ENCODE measurements at regions not wholly inside any gene's neighbourhood (a gene's known extent, or its start where the extent isn't known, plus 50 kb on each side); places are given as distances from the start of the nearest gene placed in this dataset.
"Not testable (repeated sequence)": the region's sequence is repeated elsewhere in the genome, so short reads cannot be mapped to it uniquely, and the experiment has no call there.

DNA sequence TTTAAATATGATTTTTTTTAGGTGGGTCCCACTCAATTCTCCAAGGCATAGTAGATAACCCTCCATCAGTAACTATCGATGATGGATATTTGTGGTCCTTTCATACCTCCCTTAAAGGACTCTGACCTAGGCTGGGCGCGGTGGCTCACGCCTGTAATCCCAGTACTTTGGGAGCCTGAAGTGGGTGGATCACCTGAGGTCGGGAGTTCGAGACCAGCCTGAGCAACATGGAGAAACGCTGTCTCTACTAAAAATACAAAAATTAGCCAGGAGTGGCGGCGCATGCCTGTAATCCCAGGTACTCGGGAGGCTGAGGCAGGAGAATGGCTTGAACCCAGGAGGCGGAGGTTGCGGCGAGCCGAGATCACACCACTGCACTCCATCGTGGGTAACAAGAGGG is 54.8 kb upstream of the MRTFB start:
- H3K27me3 ChIP-seq (replicated peaks in 2 of 5; ENCODE audit: control insufficient read depth in 4 of 5, insufficient read depth in 5 of 5, low read length in 4 of 5); H3K9me3 ChIP-seq (ENCODE audit: control extremely low read depth in 1 of 5, control insufficient read depth in 4 of 5, insufficient read depth in 2 of 5, low read depth in 1 of 5, low read length in 4 of 5); CTCF ChIA-PET; H3K4me1 ChIP-seq (ENCODE audit: control extremely low read depth in 1 of 4, control insufficient read depth in 4 of 4, insufficient read depth in 4 of 4, low read length in 3 of 4); POLR2A ChIA-PET; DNase-seq; H3K4me3 ChIP-seq (ENCODE audit: control insufficient read depth in 1 of 7, extremely low read depth in 1 of 7, insufficient read depth in 4 of 7, low read depth in 2 of 7, low read length in 6 of 7); H3K36me3 ChIP-seq (ENCODE audit: control insufficient read depth in 4 of 4, insufficient read depth in 4 of 4, low read length in 3 of 4); H3K27ac ChIP-seq (ENCODE audit: insufficient read depth in 1 of 2, low read depth in 1 of 2, low read length in 2 of 2, poor library complexity in 1 of 2, severe bottlenecking in 2 of 2): not testable (repeated sequence)
- WGBS (ENCODE audit: insufficient coverage), result 95% methylated on average over 7 of the region's 15 CpGs

DNA sequence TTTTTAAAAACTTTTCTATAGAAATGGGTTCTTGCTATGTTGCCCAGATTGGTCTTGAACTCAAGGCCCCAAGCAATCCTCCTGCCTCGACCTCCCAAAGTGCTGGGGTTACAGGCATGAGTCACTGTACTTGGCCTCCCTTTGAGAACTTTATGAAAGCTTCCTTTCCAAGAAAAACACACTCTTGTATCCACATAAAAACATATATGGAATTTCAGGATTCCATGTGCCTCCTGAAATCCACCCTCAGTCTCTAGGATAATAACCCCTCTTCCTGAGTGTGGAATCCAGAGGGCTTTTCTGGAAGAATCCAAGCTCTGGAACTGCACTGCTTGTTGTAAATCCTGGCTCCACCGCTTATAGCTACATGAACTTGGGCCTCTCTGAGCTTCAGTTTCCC is 53.2 kb upstream of the MRTFB start:
- ChIA-PET CTCF (no interaction called here), POLR2A (interaction anchor here (0.6 kb wide), 1 partner anchor 18 kb away, joined by 3 read pairs; no protein-coding TSS in a partner anchor)
- Histone ChIP-seq H3K27ac (ENCODE audit: insufficient read depth in 1 of 2, low read depth in 1 of 2, low read length in 2 of 2, poor library complexity in 1 of 2, severe bottlenecking in 2 of 2) (no peak overlapping the region), H3K4me1 (ENCODE audit: control extremely low read depth in 1 of 4, control insufficient read depth in 4 of 4, insufficient read depth in 4 of 4, low read length in 3 of 4) (no peaks in the 10 kb centered on the region), H3K4me3 (ENCODE audit: control insufficient read depth in 1 of 7, extremely low read depth in 1 of 7, insufficient read depth in 4 of 7, low read depth in 2 of 7, low read length in 6 of 7) (no peak overlapping the region), H3K9me3 (ENCODE audit: control extremely low read depth in 1 of 5, control insufficient read depth in 4 of 5, insufficient read depth in 2 of 5, low read depth in 1 of 5, low read length in 4 of 5) (no peaks in the 10 kb centered on the region), H3K36me3 (ENCODE audit: control insufficient read depth in 4 of 4, insufficient read depth in 4 of 4, low read length in 3 of 4) (no peaks in the 10 kb centered on the region), H3K27me3 (replicated peaks in 2 of 5; ENCODE audit: control insufficient read depth in 4 of 5, insufficient read depth in 5 of 5, low read length in 4 of 5) (no peaks in the 10 kb centered on the region)
- WGBS (ENCODE audit: insufficient coverage), result 90% methylated on average over 2 of the region's 2 CpGs
- no peak for DNase-seq

GRCh38 chr16:14018851-14019250 is 52.3 kb upstream of the MRTFB start:
- Histone ChIP-seq H3K4me3 (ENCODE audit: control insufficient read depth in 1 of 7, extremely low read depth in 1 of 7, insufficient read depth in 4 of 7, low read depth in 2 of 7, low read length in 6 of 7) (no peak overlapping the region), H3K36me3 (ENCODE audit: control insufficient read depth in 4 of 4, insufficient read depth in 4 of 4, low read length in 3 of 4) (no peaks in the 10 kb centered on the region), H3K9me3 (ENCODE audit: control extremely low read depth in 1 of 5, control insufficient read depth in 4 of 5, insufficient read depth in 2 of 5, low read depth in 1 of 5, low read length in 4 of 5) (no peaks in the 10 kb centered on the region), H3K27me3 (replicated peaks in 2 of 5; ENCODE audit: control insufficient read depth in 4 of 5, insufficient read depth in 5 of 5, low read length in 4 of 5) (no peaks in the 10 kb centered on the region), H3K27ac (ENCODE audit: insufficient read depth in 1 of 2, low read depth in 1 of 2, low read length in 2 of 2, poor library complexity in 1 of 2, severe bottlenecking in 2 of 2) (no peak overlapping the region), H3K4me1 (ENCODE audit: control extremely low read depth in 1 of 4, control insufficient read depth in 4 of 4, insufficient read depth in 4 of 4, low read length in 3 of 4) (no peaks in the 10 kb centered on the region)
- POLR2A ChIA-PET, result no interaction called here
- CTCF ChIA-PET, result interaction anchor here (1.3 kb wide), 1 partner anchor 9 kb away, joined by 4 read pairs; no protein-coding TSS in a partner anchor
- no peak for DNase-seq
- WGBS (ENCODE audit: insufficient coverage), result 93% methylated on average over 2 of the region's 4 CpGs

DNA sequence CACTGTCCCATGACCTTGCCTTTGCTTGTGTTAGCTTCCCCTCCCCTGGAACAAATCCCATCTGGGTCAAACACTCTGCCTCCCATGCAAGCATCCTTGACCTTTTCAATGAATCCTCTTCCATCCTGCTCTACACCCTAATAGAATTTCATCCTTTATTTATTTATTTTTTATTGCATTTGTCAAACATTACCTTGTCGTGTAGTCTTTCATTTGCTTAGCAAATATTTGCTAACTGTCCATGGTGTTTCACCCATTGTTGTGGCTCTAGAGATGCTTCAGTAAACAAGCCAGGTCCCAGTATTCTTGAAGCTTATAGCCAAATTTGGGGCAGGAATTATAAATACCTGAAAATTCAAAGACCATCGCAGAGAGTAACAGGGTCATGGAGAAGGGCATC is 51.0 kb upstream of the MRTFB start:
- POLR2A ChIA-PET, result no interaction called here
- DNase-seq, result no peak
- Histone ChIP-seq H3K27ac (ENCODE audit: insufficient read depth in 1 of 2, low read depth in 1 of 2, low read length in 2 of 2, poor library complexity in 1 of 2, severe bottlenecking in 2 of 2) (no peak overlapping the region), H3K4me3 (ENCODE audit: control insufficient read depth in 1 of 7, extremely low read depth in 1 of 7, insufficient read depth in 4 of 7, low read depth in 2 of 7, low read length in 6 of 7) (no peak overlapping the region), H3K4me1 (ENCODE audit: control extremely low read depth in 1 of 4, control insufficient read depth in 4 of 4, insufficient read depth in 4 of 4, low read length in 3 of 4) (no peaks in the 10 kb centered on the region), H3K36me3 (ENCODE audit: control insufficient read depth in 4 of 4, insufficient read depth in 4 of 4, low read length in 3 of 4) (no peaks in the 10 kb centered on the region), H3K27me3 (replicated peaks in 2 of 5; ENCODE audit: control insufficient read depth in 4 of 5, insufficient read depth in 5 of 5, low read length in 4 of 5) (no peaks in the 10 kb centered on the region), H3K9me3 (ENCODE audit: control extremely low read depth in 1 of 5, control insufficient read depth in 4 of 5, insufficient read depth in 2 of 5, low read depth in 1 of 5, low read length in 4 of 5) (no peaks in the 10 kb centered on the region)
- WGBS (ENCODE audit: insufficient coverage), result 91% methylated on average over 2 of the region's 2 CpGs
- CTCF ChIA-PET, result no interaction called here
